Suprapubic skin (tissue), 4 donors: ENCODE measurements at regions not wholly inside any gene's neighbourhood (a gene's known extent, or its start where the extent isn't known, plus 50 kb on each side); places are given as distances from the start of the nearest gene placed in this dataset.

ENCODE experiments used
- POLR2A ChIP-seq, 2 donors: fragments of 450-650 bp; IDR thresholded peaks; one replicate each; pipeline ENCODE4 v1.6.1; 2017; ENCODE audit warnings: antibody characterized with exemption in 2 of 2, mild to moderate bottlenecking in 2 of 2, moderate library complexity in 2 of 2
- POLR2AphosphoS5 ChIP-seq, 3 donors: sonication (generic); formaldehyde crosslinking; IDR thresholded peaks; one replicate each; pipeline ENCODE4 v1.6.1; 2017; ENCODE audit warnings: antibody characterized with exemption in 3 of 3
- TF ChIP-seq, protein P1 (sequence below), 2 donors: fragments of 200-600 bp in 1 of 2; fragments of 450-650 bp in 1 of 2; sonication (generic) in 1 of 2; IDR thresholded peaks; one replicate each; pipeline ENCODE4 v1.5.1; 2016 to 2019; ENCODE audit warnings: antibody characterized with exemption in 2 of 2, mild to moderate bottlenecking in 1 of 2, moderate library complexity in 1 of 2

DNA sequence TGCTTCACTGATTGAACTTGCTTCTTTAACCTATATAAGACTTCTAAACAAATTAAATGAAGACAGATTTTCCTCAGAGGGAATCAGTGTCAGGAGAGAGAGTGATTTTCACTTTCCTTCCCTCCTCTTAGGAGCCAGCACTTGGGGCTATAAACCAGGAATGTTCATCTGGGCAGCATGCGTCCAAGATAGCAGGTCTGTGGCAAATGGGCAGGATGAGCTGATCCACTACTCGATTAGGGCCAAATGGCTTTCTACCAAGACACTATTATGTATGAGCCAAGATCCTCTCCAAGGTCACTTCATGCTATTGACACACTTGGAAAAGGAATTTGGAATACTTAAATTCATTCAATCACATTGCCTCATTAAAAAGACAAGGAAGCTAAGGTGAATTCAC, 203.9 kb upstream of the GRID2 start:
- TF ChIP-seq, protein P1, sequence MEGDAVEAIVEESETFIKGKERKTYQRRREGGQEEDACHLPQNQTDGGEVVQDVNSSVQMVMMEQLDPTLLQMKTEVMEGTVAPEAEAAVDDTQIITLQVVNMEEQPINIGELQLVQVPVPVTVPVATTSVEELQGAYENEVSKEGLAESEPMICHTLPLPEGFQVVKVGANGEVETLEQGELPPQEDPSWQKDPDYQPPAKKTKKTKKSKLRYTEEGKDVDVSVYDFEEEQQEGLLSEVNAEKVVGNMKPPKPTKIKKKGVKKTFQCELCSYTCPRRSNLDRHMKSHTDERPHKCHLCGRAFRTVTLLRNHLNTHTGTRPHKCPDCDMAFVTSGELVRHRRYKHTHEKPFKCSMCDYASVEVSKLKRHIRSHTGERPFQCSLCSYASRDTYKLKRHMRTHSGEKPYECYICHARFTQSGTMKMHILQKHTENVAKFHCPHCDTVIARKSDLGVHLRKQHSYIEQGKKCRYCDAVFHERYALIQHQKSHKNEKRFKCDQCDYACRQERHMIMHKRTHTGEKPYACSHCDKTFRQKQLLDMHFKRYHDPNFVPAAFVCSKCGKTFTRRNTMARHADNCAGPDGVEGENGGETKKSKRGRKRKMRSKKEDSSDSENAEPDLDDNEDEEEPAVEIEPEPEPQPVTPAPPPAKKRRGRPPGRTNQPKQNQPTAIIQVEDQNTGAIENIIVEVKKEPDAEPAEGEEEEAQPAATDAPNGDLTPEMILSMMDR (IDR thresholded peaks at IDR 0.05), result no peak
- TF ChIP-seq POLR2A (IDR thresholded peaks at IDR 0.05) (no peak), POLR2AphosphoS5 (IDR thresholded peaks at IDR 0.05) (no peak)
